ENCODE measurements at regions not wholly inside any gene's neighbourhood (a gene's known extent, or its start where the extent isn't known, plus 50 kb on each side); places are given as distances from the start of the nearest gene placed in this dataset.

- H3K4me1 ChIP-seq (ENCODE audit: control insufficient read depth in 1 of 2, insufficient read depth in 2 of 2, low read length in 2 of 2): no peaks in the 10 kb centered on the region
- H3K4me3 ChIP-seq (replicated peaks in 1 of 2; ENCODE audit: low read depth in 1 of 2, low read length in 2 of 2): no peak overlapping the region
- H3K27ac ChIP-seq (ENCODE audit: low read depth, low read length): no peak overlapping the region
- H3K36me3 ChIP-seq (ENCODE audit: control insufficient read depth in 1 of 2, insufficient read depth in 2 of 2, low read length in 2 of 2): no peaks in the 10 kb centered on the region
- POLR2A ChIA-PET: no interaction called here
- no peaks in the 10 kb centered on the region for H4K20me1 ChIP-seq (ENCODE audit: insufficient read depth)
- no peaks in the 10 kb centered on the region for H3K9me3 ChIP-seq (ENCODE audit: control insufficient read depth in 1 of 2, insufficient read depth in 1 of 2, low read depth in 1 of 2, low read length in 2 of 2)
- TF ChIP-seq TCF7L2 (IDR thresholded peaks at IDR 0.05; ENCODE audit: borderline replicate concordance, extremely low read depth, insufficient read depth, insufficient read length): no peak
- TF ChIP-seq POLR2A (IDR thresholded peaks at IDR 0.05; ENCODE audit: borderline replicate concordance, extremely low read depth, insufficient read depth, insufficient read length): no peak
- no peak for TF ChIP-seq JUND (IDR thresholded peaks at IDR 0.05)
- TF ChIP-seq ZFX (IDR thresholded peaks at IDR 0.05): no peak
- TF ChIP-seq EZH2phosphoT487 (IDR thresholded peaks at IDR 0.05; ENCODE audit: borderline replicate concordance): no peak
- intact Hi-C loops (cut with micrococcal nuclease): no loop called here
- DNase-seq (ENCODE audit: low read depth, low spot score) (no peak), ATAC-seq (no peak)
- no peaks in the 10 kb centered on the region for H3K79me2 ChIP-seq (ENCODE audit: insufficient read depth, low read length)
- CTCF ChIA-PET: no interaction called here
- RAD21 ChIA-PET (ENCODE audit: low non-redundant PET in 1 of 2, low total read pairs in 2 of 2, uncharacterized antibody in 2 of 2, unreplicated experiment in 2 of 2): no interaction called here
- H3K27me3 ChIP-seq (ENCODE audit: insufficient read depth, low read length): no peaks in the 10 kb centered on the region
- H3K9ac ChIP-seq (ENCODE audit: low read length): no peak overlapping the region
- no TSS peak for BruUV-seq (replicated peaks)
- no peak overlapping the region for H2AFZ ChIP-seq (ENCODE audit: low read depth, low read length, poor library complexity, severe bottlenecking)
- no peaks in the 10 kb centered on the region for H3K9me2 ChIP-seq (ENCODE audit: insufficient read depth)
- no peak overlapping the region for H3K4me2 ChIP-seq (ENCODE audit: low read length)
Observed at GRCh38 chr20:8077137-8077466, 55.0 kb upstream of the PLCB1 start.

DNA sequence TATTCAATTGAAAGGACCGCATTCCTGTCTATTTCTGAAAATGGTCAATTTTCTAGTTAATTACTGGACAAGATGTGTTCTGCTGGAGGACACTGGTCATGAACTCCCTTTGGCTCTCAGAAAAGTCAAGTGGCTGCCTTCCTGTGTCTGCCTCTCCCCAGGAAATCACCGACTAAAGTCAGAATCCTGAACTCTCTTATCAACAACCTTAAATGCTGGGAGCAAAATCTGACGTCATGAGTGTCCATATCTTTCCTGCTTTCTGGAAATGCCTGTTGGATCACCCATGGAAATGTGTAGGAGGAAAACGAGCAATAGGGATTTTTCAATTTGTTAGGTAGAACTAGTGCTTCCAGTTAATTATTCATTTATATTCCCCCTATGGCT, 53.5 kb upstream of the PLCB1 start:
- Histone ChIP-seq H3K4me2 (ENCODE audit: low read length) (no peak overlapping the region), H3K27ac (ENCODE audit: low read depth, low read length) (no peak overlapping the region), H2AFZ (ENCODE audit: low read depth, low read length, poor library complexity, severe bottlenecking) (no peak overlapping the region), H3K27me3 (ENCODE audit: insufficient read depth, low read length) (no peaks in the 10 kb centered on the region), H3K9ac (ENCODE audit: low read length) (no peak overlapping the region), H3K79me2 (ENCODE audit: insufficient read depth, low read length) (no peaks in the 10 kb centered on the region), H3K4me3 (replicated peaks in 1 of 2; ENCODE audit: low read depth in 1 of 2, low read length in 2 of 2) (no peak overlapping the region), H3K36me3 (ENCODE audit: control insufficient read depth in 1 of 2, insufficient read depth in 2 of 2, low read length in 2 of 2) (no peaks in the 10 kb centered on the region), H3K4me1 (ENCODE audit: control insufficient read depth in 1 of 2, insufficient read depth in 2 of 2, low read length in 2 of 2) (no peaks in the 10 kb centered on the region), H3K9me3 (ENCODE audit: control insufficient read depth in 1 of 2, insufficient read depth in 1 of 2, low read depth in 1 of 2, low read length in 2 of 2) (no peaks in the 10 kb centered on the region), H3K9me2 (ENCODE audit: insufficient read depth) (no peaks in the 10 kb centered on the region), H4K20me1 (ENCODE audit: insufficient read depth) (no peaks in the 10 kb centered on the region)
- TF ChIP-seq EGR1 (IDR thresholded peaks at IDR 0.05; ENCODE audit: low read depth) (no peak), RAD21 (IDR thresholded peaks at IDR 0.05; ENCODE audit: low read depth) (no peak), ZNF274 (IDR thresholded peaks at IDR 0.05; ENCODE audit: low read depth, low read length) (no peak), ZFX (IDR thresholded peaks at IDR 0.05) (no peak), CTCF (IDR thresholded peaks at IDR 0.05 in 2 of 3, conservative IDR thresholded peaks at IDR 0.05 in 1 of 3; ENCODE audit: borderline replicate concordance in 1 of 3, insufficient read depth in 1 of 3, low read depth in 2 of 3, low read length in 2 of 3) (no peak), JUND (IDR thresholded peaks at IDR 0.05) (no peak), CBX3 (IDR thresholded peaks at IDR 0.05; ENCODE audit: low read depth) (no peak), CEBPB (IDR thresholded peaks at IDR 0.05; ENCODE audit: low read depth) (no peak), FOSL1 (IDR thresholded peaks at IDR 0.05; ENCODE audit: low read depth) (no peak)
- no peak for ATAC-seq
- ChIA-PET POLR2A (no interaction called here), RAD21 (ENCODE audit: low non-redundant PET in 1 of 2, low total read pairs in 2 of 2, uncharacterized antibody in 2 of 2, unreplicated experiment in 2 of 2) (no interaction called here), CTCF (no interaction called here)
- intact Hi-C loops (cut with micrococcal nuclease): no loop called here
- no TSS peak for BruUV-seq (replicated peaks)
- DNase-seq (ENCODE audit: low read depth, low spot score): no peak

Measured in HCT116 (cell line).